ENCODE measurements at regions not wholly inside any gene's neighbourhood (a gene's known extent, or its start where the extent isn't known, plus 50 kb on each side); places are given as distances from the start of the nearest gene placed in this dataset.

- TF ChIP-seq ZNF274 (IDR thresholded peaks at IDR 0.05; ENCODE audit: low read depth, low read length), result no peak
- TF ChIP-seq YY1 (IDR thresholded peaks at IDR 0.05; ENCODE audit: insufficient read depth, insufficient read length), result no peak
Measured at GRCh38 chr7:26538689-26539088, 247.0 kb downstream of the SNX10 start.
